Peyer's patch (tissue), 4 donors: ENCODE measurements at regions not wholly inside any gene's neighbourhood (a gene's known extent, or its start where the extent isn't known, plus 50 kb on each side); places are given as distances from the start of the nearest gene placed in this dataset.

ENCODE experiments used
- CTCF ChIP-seq, 6 experiments: fragments of 450-650 bp in 4 of 6; fragments of 200-600 bp in 2 of 6; sonication (generic) in 1 of 6; IDR thresholded peaks; one replicate each; pipeline ENCODE4 v1.5.1; 2017 to 2019; ENCODE audit warnings: antibody characterized with exemption in 6 of 6, mild to moderate bottlenecking in 3 of 6, moderate library complexity in 1 of 6
- POLR2A ChIP-seq, 2 donors: fragments of 450-650 bp; IDR thresholded peaks; one replicate each; pipeline ENCODE4 v1.5.1; 2017; ENCODE audit warnings: antibody characterized with exemption in 2 of 2, mild to moderate bottlenecking in 2 of 2, moderate library complexity in 2 of 2

GRCh38 chr13:18993884-18994660 is 187.6 kb downstream of the TUBA3C start:
- TF ChIP-seq CTCF (IDR thresholded peaks at IDR 0.05), result no peak
- TF ChIP-seq POLR2A (IDR thresholded peaks at IDR 0.05), result no peak
